Heart right ventricle (tissue), 16 donors: ENCODE measurements at regions not wholly inside any gene's neighbourhood (a gene's known extent, or its start where the extent isn't known, plus 50 kb on each side); places are given as distances from the start of the nearest gene placed in this dataset.

Source experiments
- ATAC-seq, 8 donors: fragments of 200-7000 bp; cut with Tn5 transposase; one replicate each; pipeline ENCODE4 v1.9.1; 2020; ENCODE audit warnings: mild to moderate bottlenecking in 8 of 8, moderate library complexity in 8 of 8, moderate number of reproducible peaks in 1 of 8
- DNase-seq, 2 donors: peaks; one replicate each; pipeline ENCODE4 v3.0.0-alpha.2; 2020
- H3K27ac ChIP-seq, 10 donors: fragments of 200-600 bp; sonication (generic) in 2 of 10; one replicate each; pipeline versions ENCODE4 v1.5.0 to v1.8.0; 2020 to 2022; ENCODE audit warnings: mild to moderate bottlenecking in 3 of 10
- H3K27me3 ChIP-seq, 7 donors: fragments of 200-600 bp; one replicate each; pipeline ENCODE4 v1.8.0; 2021 to 2022; ENCODE audit warnings: mild to moderate bottlenecking in 2 of 7
- H3K36me3 ChIP-seq, 9 donors: fragments of 200-600 bp; sonication (generic) in 1 of 9; one replicate each; pipeline versions ENCODE4 v1.5.0 to v1.8.0; 2020 to 2022; ENCODE audit warnings: mild to moderate bottlenecking in 2 of 9
- H3K4me1 ChIP-seq, 9 donors: fragments of 200-600 bp; sonication (generic) in 1 of 9; one replicate each; pipeline versions ENCODE4 v1.5.0 to v1.8.0; 2020 to 2022; ENCODE audit warnings: mild to moderate bottlenecking in 4 of 9
- H3K4me3 ChIP-seq, 10 donors: fragments of 200-600 bp; sonication (generic) in 2 of 10; one replicate each; pipeline versions ENCODE4 v1.5.0 to v1.8.0; 2020 to 2022; ENCODE audit warnings: mild to moderate bottlenecking in 7 of 10, moderate library complexity in 2 of 10
- H3K9me3 ChIP-seq, 11 donors: fragments of 200-600 bp in 10 of 11; sonication (generic) in 2 of 11; one replicate each; pipeline versions ENCODE4 v1.5.0 to v1.8.0; 2013 to 2022; ENCODE audit warnings: mild to moderate bottlenecking in 2 of 11, control low read depth in 1 of 11, moderate library complexity in 1 of 11
- CTCF ChIP-seq, 9 donors: fragments of 200-600 bp; sonication (generic) in 2 of 9; IDR thresholded peaks; one replicate each; pipeline versions ENCODE4 v1.5.0 to v1.8.0; 2021 to 2022; ENCODE audit warnings: antibody characterized with exemption in 9 of 9, mild to moderate bottlenecking in 5 of 9, moderate library complexity in 1 of 9
- WGBS, 2 donors: extraction: QIAGEN DNeasy Blood & Tissue Kit; methylation state at CpG; one replicate each; pipeline ENCODE4 v1.1.7; 2013; ENCODE audit warnings: inconsistent platforms in 1 of 2; 5-methylcytosine and 5-hydroxymethylcytosine counted together
- intact Hi-C, 10 donors: fragments of 100-400 bp; cut with DNase I; formaldehyde crosslinking; loops; one replicate each; pipeline versions ENCODE4 v1.11.1 to v1.14.2; 2022
- donor health status: Arrhythmogenic right ventricular cardiomyopathy.
- donor health status: ischemic (EF 13 %, LVEDD 7.1; RV severe dilation, severe dysfunction).
- donor health status: healthy with polysubstance abuse.
- donor health status: DM: no; HTN: yes; CAD: no.
- donor health status: DM: no; HTN: no; CAD: no.
- donor health status: ischemic (EF 25% LVEDD 6.9; RV normal size, moderate dysfunction).
- donor health status: ischemic (EF 25% LVEDD 5.7; RV mildly dilated, moderate dysfunction).
- donor health status: healthy.
- donor health status: DM: yes; HTN: yes; CAD: no.
- donor health status: Ischemic cardiomyopathy.
- donor health status: ischemic (EF 35%, LVEDD 5.7; RV mildly dilated, moderate dysfunction).
- donor health status: nonischemic (EF 11% LVEDD 7.7; RV severe dilation, severe dysfunction).
- donor health status: DM: yes; HTN: yes; CAD: no.
- donor health status: PGD.
- donor health status: ischemic (EF 29% LVEDD 5.4; RV normal size, mild dysfunction).
- donor health status: nonischemic (EF 23%, LVEDD 6.1; RV moderate dilation, normal function).

GRCh38 chr2:222100704-222101699, 197.8 kb downstream of the PAX3 start:
- WGBS, 2 donors = 66 to 69% methylated on average over 5 of the region's 5 CpGs
- no peak overlapping the region for H3K4me3 ChIP-seq
- H3K36me3 ChIP-seq = no peaks in the 10 kb centered on the region
- H3K27ac ChIP-seq = no peak overlapping the region
- TF ChIP-seq CTCF (IDR thresholded peaks at IDR 0.05) = no peak
- peaks cover 0 to 56% (median 14%) of the 10 kb centered on the region in 7 donors for H3K27me3 ChIP-seq
- H3K9me3 ChIP-seq = no peaks in the 10 kb centered on the region
- ATAC-seq (no peak), DNase-seq (no peak)
- no peaks in the 10 kb centered on the region for H3K4me1 ChIP-seq
- intact Hi-C loops = no loop called here

- Histone ChIP-seq H3K4me1 (no peaks in the 10 kb centered on the region), H3K27ac (no peak overlapping the region), H3K27me3 (peaks cover 0 to 14% (median 0%) of the 10 kb centered on the region in 7 donors), H3K36me3 (no peaks in the 10 kb centered on the region), H3K9me3 (peaks cover 0 to 14% (median 0%) of the 10 kb centered on the region in 11 donors), H3K4me3 (no peak overlapping the region)
- WGBS, 2 donors = 69 to 74% methylated on average over 2 of the region's 2 CpGs
- intact Hi-C loops = no loop called here
- no peak for DNase-seq
- no peak for TF ChIP-seq CTCF (IDR thresholded peaks at IDR 0.05)
- no peak for ATAC-seq
Measured at GRCh38 chr2:222088561-222088960, 210.2 kb downstream of the PAX3 start.

DNA sequence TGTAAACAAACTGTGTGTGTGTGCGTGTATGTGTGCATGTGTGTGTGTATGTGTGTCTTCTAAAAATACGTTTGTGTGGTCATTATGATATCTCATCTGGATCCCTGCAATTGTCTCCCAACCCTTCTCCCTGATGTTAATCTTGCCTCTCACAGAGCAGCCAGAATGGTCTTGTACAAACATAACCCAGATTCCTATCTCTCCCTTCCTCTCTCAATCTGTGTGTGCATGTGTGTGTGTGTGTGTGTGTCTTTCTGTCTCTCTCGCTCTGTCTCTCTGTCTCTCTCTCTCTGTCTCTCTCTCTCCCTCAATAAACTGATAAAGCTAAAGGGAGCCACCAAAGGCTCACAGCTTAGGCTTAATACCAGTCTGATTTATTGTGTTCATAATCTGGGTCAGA, 210.8 kb downstream of the PAX3 start:
- Histone ChIP-seq H3K9me3 (peaks cover 0 to 14% (median 0%) of the 10 kb centered on the region in 11 donors), H3K4me3 (no peak overlapping the region), H3K36me3 (no peaks in the 10 kb centered on the region), H3K4me1 (no peaks in the 10 kb centered on the region), H3K27ac (no peak overlapping the region), H3K27me3 (peaks cover 0 to 14% (median 0%) of the 10 kb centered on the region in 7 donors)
- 72 to 76% methylated on average over 3 of the region's 3 CpGs for WGBS, 2 donors
- DNase-seq (no peak), ATAC-seq (no peak)
- intact Hi-C loops = no loop called here
- TF ChIP-seq CTCF (IDR thresholded peaks at IDR 0.05) = no peak

- Histone ChIP-seq H3K36me3 (no peaks in the 10 kb centered on the region), H3K4me1 (no peaks in the 10 kb centered on the region), H3K27ac (no peak overlapping the region), H3K27me3 (peaks cover 0 to 34% (median 0%) of the 10 kb centered on the region in 7 donors), H3K4me3 (no peak overlapping the region), H3K9me3 (peaks cover 0 to 7% (median 0%) of the 10 kb centered on the region in 11 donors)
- WGBS, 2 donors = 46 to 62% methylated on average over 3 of the region's 3 CpGs
- ATAC-seq (no peak), DNase-seq (no peak)
- intact Hi-C loops = no loop called here
- TF ChIP-seq CTCF (IDR thresholded peaks at IDR 0.05) = no peak
Measured at GRCh38 chr2:222082201-222082600, 216.6 kb downstream of the PAX3 start.
